ENCODE measurements at regions not wholly inside any gene's neighbourhood (a gene's known extent, or its start where the extent isn't known, plus 50 kb on each side); places are given as distances from the start of the nearest gene placed in this dataset.
A peak's percentile ranks its signal among the peaks of the same experiment; 100 is the strongest.

DNA sequence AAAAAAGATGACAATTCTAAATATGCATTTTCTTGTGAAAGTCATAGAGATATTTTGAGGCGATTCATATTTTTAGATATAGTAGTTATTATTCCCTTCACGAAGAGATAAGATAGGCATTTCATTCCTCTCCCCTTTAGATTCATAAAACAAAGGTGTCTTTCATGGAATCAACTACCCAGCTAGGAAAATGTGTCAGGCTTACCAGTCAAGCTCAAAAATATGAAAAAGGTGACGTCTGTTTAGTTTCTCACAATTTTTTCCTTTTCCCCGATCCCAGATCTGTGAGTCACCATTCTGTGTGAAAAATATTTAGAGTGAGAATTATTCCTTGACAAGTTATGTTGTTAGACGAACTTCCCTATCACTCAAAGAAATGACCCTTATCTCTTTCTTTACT lies 95.4 kb upstream of the FN1 start:
- no peaks in the 10 kb centered on the region for H3K79me2 ChIP-seq (ENCODE audit: insufficient read depth)
- no peaks in the 10 kb centered on the region for H3K27me3 ChIP-seq (ENCODE audit: insufficient read depth)
- no peak overlapping the region for H2AFZ ChIP-seq (ENCODE audit: low read depth)
- no peaks in the 10 kb centered on the region for H4K20me1 ChIP-seq (ENCODE audit: insufficient read depth)
- no peaks in the 10 kb centered on the region for H3K9me3 ChIP-seq
- ChIA-PET POLR2A (no interaction called here), CTCF (no interaction called here)
- H3K9me2 ChIP-seq: no peaks in the 10 kb centered on the region
- DNase-seq: no peak
- no peak overlapping the region for H3K4me3 ChIP-seq (ENCODE audit: low read depth in 2 of 2, low read length in 1 of 2)
- H3K27ac ChIP-seq (ENCODE audit: low read depth in 2 of 2, low read length in 1 of 2): peak overlapping the region; percentile 67 to 98; a peak in 3 of 4 replicates
- H3K9ac ChIP-seq: peak overlapping the region; percentile 62
- H3F3A ChIP-seq (replicated peaks; ENCODE audit: insufficient read depth): peaks cover 56% of the 10 kb centered on the region
- peak overlapping the region; percentile 14; the same call in 1 of the 2 replicates for H3K4me2 ChIP-seq
- H3K36me3 ChIP-seq (replicated peaks in 1 of 2; ENCODE audit: control insufficient read depth in 1 of 2, insufficient read depth in 2 of 2, low read length in 1 of 2): no peaks in the 10 kb centered on the region
- peaks cover 0 to 43% of the 10 kb centered on the region in 2 experiments; a peak in 3 of 4 replicates for H3K4me1 ChIP-seq (ENCODE audit: control insufficient read depth in 1 of 2, insufficient read depth in 2 of 2, low read depth in 1 of 2, low read length in 1 of 2)
- 24% methylated on average over 5 of the region's 5 CpGs for WGBS (ENCODE audit: low lambda C conversion rate)
- TF ChIP-seq, protein P1, sequence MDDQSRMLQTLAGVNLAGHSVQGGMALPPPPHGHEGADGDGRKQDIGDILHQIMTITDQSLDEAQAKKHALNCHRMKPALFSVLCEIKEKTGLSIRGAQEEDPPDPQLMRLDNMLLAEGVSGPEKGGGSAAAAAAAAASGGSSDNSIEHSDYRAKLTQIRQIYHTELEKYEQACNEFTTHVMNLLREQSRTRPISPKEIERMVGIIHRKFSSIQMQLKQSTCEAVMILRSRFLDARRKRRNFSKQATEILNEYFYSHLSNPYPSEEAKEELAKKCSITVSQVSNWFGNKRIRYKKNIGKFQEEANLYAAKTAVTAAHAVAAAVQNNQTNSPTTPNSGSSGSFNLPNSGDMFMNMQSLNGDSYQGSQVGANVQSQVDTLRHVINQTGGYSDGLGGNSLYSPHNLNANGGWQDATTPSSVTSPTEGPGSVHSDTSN (IDR thresholded peaks at IDR 0.05): peak; percentile 79
- TF ChIP-seq CHD2 (IDR thresholded peaks at IDR 0.05; ENCODE audit: low read length, partially characterized antibody): no peak
- TF ChIP-seq EZH2phosphoT487 (IDR thresholded peaks at IDR 0.05; ENCODE audit: borderline replicate concordance, low read depth): no peak
- no peak for TF ChIP-seq FOXJ3 (CRISPR knock-in tag; IDR thresholded peaks at IDR 0.05)
- TF ChIP-seq, protein P2, sequence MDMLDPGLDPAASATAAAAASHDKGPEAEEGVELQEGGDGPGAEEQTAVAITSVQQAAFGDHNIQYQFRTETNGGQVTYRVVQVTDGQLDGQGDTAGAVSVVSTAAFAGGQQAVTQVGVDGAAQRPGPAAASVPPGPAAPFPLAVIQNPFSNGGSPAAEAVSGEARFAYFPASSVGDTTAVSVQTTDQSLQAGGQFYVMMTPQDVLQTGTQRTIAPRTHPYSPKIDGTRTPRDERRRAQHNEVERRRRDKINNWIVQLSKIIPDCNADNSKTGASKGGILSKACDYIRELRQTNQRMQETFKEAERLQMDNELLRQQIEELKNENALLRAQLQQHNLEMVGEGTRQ (IDR thresholded peaks at IDR 0.05; ENCODE audit: borderline replicate concordance, low read depth, low read length): no peak
- TF ChIP-seq POLR2AphosphoS5 (IDR thresholded peaks at IDR 0.05; ENCODE audit: low read depth, low read length): no peak
- TF ChIP-seq, protein P3, sequence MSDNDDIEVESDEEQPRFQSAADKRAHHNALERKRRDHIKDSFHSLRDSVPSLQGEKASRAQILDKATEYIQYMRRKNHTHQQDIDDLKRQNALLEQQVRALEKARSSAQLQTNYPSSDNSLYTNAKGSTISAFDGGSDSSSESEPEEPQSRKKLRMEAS (IDR thresholded peaks at IDR 0.05; ENCODE audit: low read depth): peak; percentile 26; the same call in 1 of the 2 replicates
- peak; percentile 62; the same call in 1 of the 2 replicates for TF ChIP-seq TEAD4 (IDR thresholded peaks at IDR 0.05; ENCODE audit: borderline replicate concordance, insufficient read depth)
- peak; percentile 72; the same call in 1 of the 2 replicates for TF ChIP-seq MEF2A (IDR thresholded peaks at IDR 0.05; ENCODE audit: borderline replicate concordance, low read depth)
- no peak for TF ChIP-seq SIN3A (IDR thresholded peaks at IDR 0.05; ENCODE audit: borderline replicate concordance, low read depth, low read length)
- TF ChIP-seq, protein P4, sequence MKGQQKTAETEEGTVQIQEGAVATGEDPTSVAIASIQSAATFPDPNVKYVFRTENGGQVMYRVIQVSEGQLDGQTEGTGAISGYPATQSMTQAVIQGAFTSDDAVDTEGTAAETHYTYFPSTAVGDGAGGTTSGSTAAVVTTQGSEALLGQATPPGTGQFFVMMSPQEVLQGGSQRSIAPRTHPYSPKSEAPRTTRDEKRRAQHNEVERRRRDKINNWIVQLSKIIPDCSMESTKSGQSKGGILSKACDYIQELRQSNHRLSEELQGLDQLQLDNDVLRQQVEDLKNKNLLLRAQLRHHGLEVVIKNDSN (IDR thresholded peaks at IDR 0.05; ENCODE audit: borderline replicate concordance, low read depth): no peak
- no peak for TF ChIP-seq RAD21 (IDR thresholded peaks at IDR 0.05; ENCODE audit: low read length)
- peak; percentile 53 for TF ChIP-seq JUND (IDR thresholded peaks at IDR 0.05)
- no peak for TF ChIP-seq NRF1 (IDR thresholded peaks at IDR 0.05; ENCODE audit: low read depth, low read length)
- peak; percentile 80 for TF ChIP-seq TCF12 (IDR thresholded peaks at IDR 0.05)
- no peak for TF ChIP-seq YY1 (IDR thresholded peaks at IDR 0.05; ENCODE audit: low read depth)
- no peak for TF ChIP-seq GATA2 (CRISPR knock-in tag; IDR thresholded peaks at IDR 0.05)
- TF ChIP-seq, protein P5, sequence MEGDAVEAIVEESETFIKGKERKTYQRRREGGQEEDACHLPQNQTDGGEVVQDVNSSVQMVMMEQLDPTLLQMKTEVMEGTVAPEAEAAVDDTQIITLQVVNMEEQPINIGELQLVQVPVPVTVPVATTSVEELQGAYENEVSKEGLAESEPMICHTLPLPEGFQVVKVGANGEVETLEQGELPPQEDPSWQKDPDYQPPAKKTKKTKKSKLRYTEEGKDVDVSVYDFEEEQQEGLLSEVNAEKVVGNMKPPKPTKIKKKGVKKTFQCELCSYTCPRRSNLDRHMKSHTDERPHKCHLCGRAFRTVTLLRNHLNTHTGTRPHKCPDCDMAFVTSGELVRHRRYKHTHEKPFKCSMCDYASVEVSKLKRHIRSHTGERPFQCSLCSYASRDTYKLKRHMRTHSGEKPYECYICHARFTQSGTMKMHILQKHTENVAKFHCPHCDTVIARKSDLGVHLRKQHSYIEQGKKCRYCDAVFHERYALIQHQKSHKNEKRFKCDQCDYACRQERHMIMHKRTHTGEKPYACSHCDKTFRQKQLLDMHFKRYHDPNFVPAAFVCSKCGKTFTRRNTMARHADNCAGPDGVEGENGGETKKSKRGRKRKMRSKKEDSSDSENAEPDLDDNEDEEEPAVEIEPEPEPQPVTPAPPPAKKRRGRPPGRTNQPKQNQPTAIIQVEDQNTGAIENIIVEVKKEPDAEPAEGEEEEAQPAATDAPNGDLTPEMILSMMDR (IDR thresholded peaks at IDR 0.05): no peak
- TF ChIP-seq RXRA (IDR thresholded peaks at IDR 0.05; ENCODE audit: borderline replicate concordance, low read depth): peak; percentile 38; the same call in 1 of the 2 replicates
- TF ChIP-seq ELF1 (IDR thresholded peaks at IDR 0.05): no peak
- no peak for TF ChIP-seq GABPA (IDR thresholded peaks at IDR 0.05; ENCODE audit: low read depth)
- TF ChIP-seq, protein P6, sequence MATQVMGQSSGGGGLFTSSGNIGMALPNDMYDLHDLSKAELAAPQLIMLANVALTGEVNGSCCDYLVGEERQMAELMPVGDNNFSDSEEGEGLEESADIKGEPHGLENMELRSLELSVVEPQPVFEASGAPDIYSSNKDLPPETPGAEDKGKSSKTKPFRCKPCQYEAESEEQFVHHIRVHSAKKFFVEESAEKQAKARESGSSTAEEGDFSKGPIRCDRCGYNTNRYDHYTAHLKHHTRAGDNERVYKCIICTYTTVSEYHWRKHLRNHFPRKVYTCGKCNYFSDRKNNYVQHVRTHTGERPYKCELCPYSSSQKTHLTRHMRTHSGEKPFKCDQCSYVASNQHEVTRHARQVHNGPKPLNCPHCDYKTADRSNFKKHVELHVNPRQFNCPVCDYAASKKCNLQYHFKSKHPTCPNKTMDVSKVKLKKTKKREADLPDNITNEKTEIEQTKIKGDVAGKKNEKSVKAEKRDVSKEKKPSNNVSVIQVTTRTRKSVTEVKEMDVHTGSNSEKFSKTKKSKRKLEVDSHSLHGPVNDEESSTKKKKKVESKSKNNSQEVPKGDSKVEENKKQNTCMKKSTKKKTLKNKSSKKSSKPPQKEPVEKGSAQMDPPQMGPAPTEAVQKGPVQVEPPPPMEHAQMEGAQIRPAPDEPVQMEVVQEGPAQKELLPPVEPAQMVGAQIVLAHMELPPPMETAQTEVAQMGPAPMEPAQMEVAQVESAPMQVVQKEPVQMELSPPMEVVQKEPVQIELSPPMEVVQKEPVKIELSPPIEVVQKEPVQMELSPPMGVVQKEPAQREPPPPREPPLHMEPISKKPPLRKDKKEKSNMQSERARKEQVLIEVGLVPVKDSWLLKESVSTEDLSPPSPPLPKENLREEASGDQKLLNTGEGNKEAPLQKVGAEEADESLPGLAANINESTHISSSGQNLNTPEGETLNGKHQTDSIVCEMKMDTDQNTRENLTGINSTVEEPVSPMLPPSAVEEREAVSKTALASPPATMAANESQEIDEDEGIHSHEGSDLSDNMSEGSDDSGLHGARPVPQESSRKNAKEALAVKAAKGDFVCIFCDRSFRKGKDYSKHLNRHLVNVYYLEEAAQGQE (IDR thresholded peaks at IDR 0.05; ENCODE audit: low read depth, low read length): no peak
- no peak for TF ChIP-seq SMC3 (IDR thresholded peaks at IDR 0.05; ENCODE audit: low read depth, low read length)
- TF ChIP-seq EP300 (IDR thresholded peaks at IDR 0.05; ENCODE audit: borderline replicate concordance in 1 of 2, low read depth in 1 of 2, low read length in 1 of 2): peak in 1 of 2 experiments; percentile 72; a peak in 2 of 4 replicates
- TF ChIP-seq, protein P7, sequence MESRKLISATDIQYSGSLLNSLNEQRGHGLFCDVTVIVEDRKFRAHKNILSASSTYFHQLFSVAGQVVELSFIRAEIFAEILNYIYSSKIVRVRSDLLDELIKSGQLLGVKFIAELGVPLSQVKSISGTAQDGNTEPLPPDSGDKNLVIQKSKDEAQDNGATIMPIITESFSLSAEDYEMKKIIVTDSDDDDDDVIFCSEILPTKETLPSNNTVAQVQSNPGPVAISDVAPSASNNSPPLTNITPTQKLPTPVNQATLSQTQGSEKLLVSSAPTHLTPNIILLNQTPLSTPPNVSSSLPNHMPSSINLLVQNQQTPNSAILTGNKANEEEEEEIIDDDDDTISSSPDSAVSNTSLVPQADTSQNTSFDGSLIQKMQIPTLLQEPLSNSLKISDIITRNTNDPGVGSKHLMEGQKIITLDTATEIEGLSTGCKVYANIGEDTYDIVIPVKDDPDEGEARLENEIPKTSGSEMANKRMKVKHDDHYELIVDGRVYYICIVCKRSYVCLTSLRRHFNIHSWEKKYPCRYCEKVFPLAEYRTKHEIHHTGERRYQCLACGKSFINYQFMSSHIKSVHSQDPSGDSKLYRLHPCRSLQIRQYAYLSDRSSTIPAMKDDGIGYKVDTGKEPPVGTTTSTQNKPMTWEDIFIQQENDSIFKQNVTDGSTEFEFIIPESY (IDR thresholded peaks at IDR 0.05; ENCODE audit: borderline replicate concordance, low read depth): no peak

All from SK-N-SH (cell line).